ENCODE measurements at regions not wholly inside any gene's neighbourhood (a gene's known extent, or its start where the extent isn't known, plus 50 kb on each side); places are given as distances from the start of the nearest gene placed in this dataset.

- no peak for TF ChIP-seq RAD21 (IDR thresholded peaks at IDR 0.05; ENCODE audit: low read length)
- TF ChIP-seq RCOR1 (IDR thresholded peaks at IDR 0.05; ENCODE audit: insufficient replicate concordance, low read length) = no peak
- TF ChIP-seq FOS (IDR thresholded peaks at IDR 0.05; ENCODE audit: low read depth, low read length) = no peak
- no peak for TF ChIP-seq MAZ (IDR thresholded peaks at IDR 0.05; ENCODE audit: borderline replicate concordance, low read depth, low read length)
Measured at GRCh38 chr10:131002031-131002861, 309.3 kb downstream of the TCERG1L start.
